ENCODE measurements at regions not wholly inside any gene's neighbourhood (a gene's known extent, or its start where the extent isn't known, plus 50 kb on each side); places are given as distances from the start of the nearest gene placed in this dataset.

- TF ChIP-seq POLR2A (IDR thresholded peaks at IDR 0.05) (no peak), EP300 (IDR thresholded peaks at IDR 0.05) (no peak), POLR2AphosphoS5 (IDR thresholded peaks at IDR 0.05) (no peak), CTCF (IDR thresholded peaks at IDR 0.05) (no peak)
- H3K4me3 ChIP-seq = no peak overlapping the region
- H3K36me3 ChIP-seq = no peaks in the 10 kb centered on the region
- H3K4me1 ChIP-seq = no peaks in the 10 kb centered on the region
- ATAC-seq = no peak
- H3K9me3 ChIP-seq = no peaks in the 10 kb centered on the region
- no peaks in the 10 kb centered on the region for H3K27me3 ChIP-seq
- 86 to 89% methylated on average over 1 of the region's 1 CpG for WGBS, 2 donors (ENCODE audit: low coverage in 1 of 2)
- H3K27ac ChIP-seq = no peak overlapping the region
These were observed 628.8 kb upstream of the ADAMTS5 start for GRCh38 chr21:27595716-27596115.

DNA sequence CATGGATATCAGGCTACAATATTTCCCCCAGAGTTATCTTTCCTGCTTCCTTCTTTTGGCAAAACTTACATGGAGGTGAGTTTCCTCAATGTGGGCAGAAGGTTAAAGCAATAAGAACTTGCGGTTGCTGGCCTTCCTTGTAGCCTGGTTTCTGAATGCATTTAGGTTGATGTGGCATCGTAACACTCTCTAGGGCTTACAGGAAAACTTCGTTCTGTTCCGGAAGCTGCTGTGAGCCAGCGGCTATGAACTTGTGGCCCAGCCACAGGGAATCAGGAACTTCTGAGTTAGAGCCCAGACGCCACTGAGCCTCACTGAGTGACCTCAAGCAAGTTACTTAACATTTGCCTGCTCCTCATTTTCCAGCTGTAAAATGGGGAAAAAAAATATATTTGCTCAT lies 623.4 kb upstream of the ADAMTS5 start:
- WGBS, 2 donors (ENCODE audit: low coverage in 1 of 2) = 76% methylated on average over 3 of the region's 6 CpGs; no CpG with 5 or more reads in 1 of the 2 donors
- Histone ChIP-seq H3K4me3 (no peak overlapping the region), H3K27ac (no peak overlapping the region), H3K36me3 (no peaks in the 10 kb centered on the region), H3K27me3 (no peaks in the 10 kb centered on the region), H3K9me3 (no peaks in the 10 kb centered on the region), H3K4me1 (no peaks in the 10 kb centered on the region)
- TF ChIP-seq CTCF (IDR thresholded peaks at IDR 0.05) (no peak), EP300 (IDR thresholded peaks at IDR 0.05) (no peak), POLR2A (IDR thresholded peaks at IDR 0.05) (no peak), POLR2AphosphoS5 (IDR thresholded peaks at IDR 0.05) (no peak)
- ATAC-seq = no peak

- no peaks in the 10 kb centered on the region for H3K4me1 ChIP-seq
- H3K36me3 ChIP-seq = no peaks in the 10 kb centered on the region
- no peaks in the 10 kb centered on the region for H3K9me3 ChIP-seq
- no peak overlapping the region for H3K4me3 ChIP-seq
- TF ChIP-seq CTCF (IDR thresholded peaks at IDR 0.05) (no peak), EP300 (IDR thresholded peaks at IDR 0.05) (no peak), POLR2AphosphoS5 (IDR thresholded peaks at IDR 0.05) (no peak), POLR2A (IDR thresholded peaks at IDR 0.05) (no peak)
- H3K27me3 ChIP-seq = no peaks in the 10 kb centered on the region
- WGBS, 2 donors (ENCODE audit: low coverage in 1 of 2) = 54 to 66% methylated on average over 3 of the region's 3 CpGs
- no peak for ATAC-seq
- H3K27ac ChIP-seq = no peak overlapping the region
These were observed 622.9 kb upstream of the ADAMTS5 start for GRCh38 chr21:27589781-27590180.

GRCh38 chr21:27586986-27587385 lies 620.1 kb upstream of the ADAMTS5 start:
- ATAC-seq = no peak
- Histone ChIP-seq H3K4me1 (no peaks in the 10 kb centered on the region), H3K27me3 (no peaks in the 10 kb centered on the region), H3K27ac (no peak overlapping the region), H3K4me3 (no peak overlapping the region), H3K9me3 (no peaks in the 10 kb centered on the region), H3K36me3 (no peaks in the 10 kb centered on the region)
- WGBS, 2 donors (ENCODE audit: low coverage in 1 of 2) = 89 to 91% methylated on average over 10 of the region's 10 CpGs
- TF ChIP-seq POLR2A (IDR thresholded peaks at IDR 0.05) (no peak), CTCF (IDR thresholded peaks at IDR 0.05) (no peak), POLR2AphosphoS5 (IDR thresholded peaks at IDR 0.05) (no peak), EP300 (IDR thresholded peaks at IDR 0.05) (no peak)

GRCh38 chr21:27586326-27586725 lies 619.4 kb upstream of the ADAMTS5 start:
- H3K27me3 ChIP-seq = no peaks in the 10 kb centered on the region
- H3K4me1 ChIP-seq = no peaks in the 10 kb centered on the region
- no peak overlapping the region for H3K27ac ChIP-seq
- 84 to 94% methylated on average over 3 of the region's 3 CpGs for whole genome bisulfite sequencing, 2 donors (ENCODE audit: low coverage in 1 of 2)
- TF ChIP-seq POLR2A (IDR thresholded peaks at IDR 0.05) = no peak
- no peak for TF ChIP-seq CTCF (IDR thresholded peaks at IDR 0.05)
- no peak for TF ChIP-seq EP300 (IDR thresholded peaks at IDR 0.05)
- TF ChIP-seq POLR2AphosphoS5 (IDR thresholded peaks at IDR 0.05) = no peak
- ATAC-seq = no peak
- no peak overlapping the region for H3K4me3 ChIP-seq
- H3K9me3 ChIP-seq = no peaks in the 10 kb centered on the region
- H3K36me3 ChIP-seq = no peaks in the 10 kb centered on the region
